ENCODE measurements at regions not wholly inside any gene's neighbourhood (a gene's known extent, or its start where the extent isn't known, plus 50 kb on each side); places are given as distances from the start of the nearest gene placed in this dataset.

- H3K4me3 ChIP-seq (ENCODE audit: low read length in 2 of 2), result no peak overlapping the region
- no peak overlapping the region for H3K27ac ChIP-seq (ENCODE audit: low read length)
- H3K36me3 ChIP-seq (ENCODE audit: control insufficient read depth in 2 of 2, insufficient read depth in 2 of 2, low read length in 2 of 2), result no peaks in the 10 kb centered on the region
- no peak overlapping the region for H3K9ac ChIP-seq (ENCODE audit: low read length in 2 of 2)
- H3K9me3 ChIP-seq (ENCODE audit: control insufficient read depth in 2 of 2, low read length in 2 of 2), result no peaks in the 10 kb centered on the region
- no peaks in the 10 kb centered on the region for H3K4me1 ChIP-seq (ENCODE audit: control insufficient read depth, insufficient read depth, low read length)
- no peaks in the 10 kb centered on the region for H3K27me3 ChIP-seq (ENCODE audit: control insufficient read depth in 1 of 2, insufficient read depth in 2 of 2, low read length in 2 of 2)
Measured at GRCh38 chr18:76660571-76661192, 161.7 kb upstream of the ZNF236 start.

- H3K27me3 ChIP-seq (ENCODE audit: control insufficient read depth in 1 of 2, insufficient read depth in 2 of 2, low read length in 2 of 2), result peaks cover 8 to 12% of the 10 kb centered on the region in 2 donors
- H3K9me3 ChIP-seq (ENCODE audit: control insufficient read depth in 2 of 2, low read length in 2 of 2), result no peaks in the 10 kb centered on the region
- H3K9ac ChIP-seq (ENCODE audit: low read length in 2 of 2), result no peak overlapping the region
- H3K36me3 ChIP-seq (ENCODE audit: control insufficient read depth in 2 of 2, insufficient read depth in 2 of 2, low read length in 2 of 2), result no peaks in the 10 kb centered on the region
- H3K27ac ChIP-seq (ENCODE audit: low read length), result no peak overlapping the region
- no peaks in the 10 kb centered on the region for H3K4me1 ChIP-seq (ENCODE audit: control insufficient read depth, insufficient read depth, low read length)
- no peak overlapping the region for H3K4me3 ChIP-seq (ENCODE audit: low read length in 2 of 2)
Measured at GRCh38 chr18:76658627-76659026, 163.6 kb upstream of the ZNF516 start.

- Histone ChIP-seq H3K4me3 (ENCODE audit: low read length in 2 of 2) (no peak overlapping the region), H3K4me1 (ENCODE audit: control insufficient read depth, insufficient read depth, low read length) (no peaks in the 10 kb centered on the region), H3K9ac (ENCODE audit: low read length in 2 of 2) (no peak overlapping the region), H3K9me3 (ENCODE audit: control insufficient read depth in 2 of 2, low read length in 2 of 2) (no peaks in the 10 kb centered on the region), H3K27me3 (ENCODE audit: control insufficient read depth in 1 of 2, insufficient read depth in 2 of 2, low read length in 2 of 2) (peaks cover 8 to 12% of the 10 kb centered on the region in 2 donors), H3K36me3 (ENCODE audit: control insufficient read depth in 2 of 2, insufficient read depth in 2 of 2, low read length in 2 of 2) (no peaks in the 10 kb centered on the region), H3K27ac (ENCODE audit: low read length) (no peak overlapping the region)
Measured at GRCh38 chr18:76657911-76658470, 162.9 kb upstream of the ZNF516 start.

GRCh38 chr18:76656925-76657827 is 162.1 kb upstream of the ZNF516 start:
- Histone ChIP-seq H3K4me3 (ENCODE audit: low read length in 2 of 2) (no peak overlapping the region), H3K9ac (ENCODE audit: low read length in 2 of 2) (no peak overlapping the region), H3K27me3 (ENCODE audit: control insufficient read depth in 1 of 2, insufficient read depth in 2 of 2, low read length in 2 of 2) (peaks cover 8 to 12% of the 10 kb centered on the region in 2 donors), H3K4me1 (ENCODE audit: control insufficient read depth, insufficient read depth, low read length) (no peaks in the 10 kb centered on the region), H3K36me3 (ENCODE audit: control insufficient read depth in 2 of 2, insufficient read depth in 2 of 2, low read length in 2 of 2) (no peaks in the 10 kb centered on the region), H3K9me3 (ENCODE audit: control insufficient read depth in 2 of 2, low read length in 2 of 2) (no peaks in the 10 kb centered on the region), H3K27ac (ENCODE audit: low read length) (no peak overlapping the region)

- H3K4me3 ChIP-seq (ENCODE audit: low read length in 2 of 2), result no peak overlapping the region
- no peak overlapping the region for H3K9ac ChIP-seq (ENCODE audit: low read length in 2 of 2)
- H3K36me3 ChIP-seq (ENCODE audit: control insufficient read depth in 2 of 2, insufficient read depth in 2 of 2, low read length in 2 of 2), result no peaks in the 10 kb centered on the region
- peaks cover 8 to 12% of the 10 kb centered on the region in 2 donors for H3K27me3 ChIP-seq (ENCODE audit: control insufficient read depth in 1 of 2, insufficient read depth in 2 of 2, low read length in 2 of 2)
- H3K9me3 ChIP-seq (ENCODE audit: control insufficient read depth in 2 of 2, low read length in 2 of 2), result no peaks in the 10 kb centered on the region
- no peaks in the 10 kb centered on the region for H3K4me1 ChIP-seq (ENCODE audit: control insufficient read depth, insufficient read depth, low read length)
- H3K27ac ChIP-seq (ENCODE audit: low read length), result no peak overlapping the region
Measured at GRCh38 chr18:76654577-76654976, 159.5 kb upstream of the ZNF516 start.

DNA sequence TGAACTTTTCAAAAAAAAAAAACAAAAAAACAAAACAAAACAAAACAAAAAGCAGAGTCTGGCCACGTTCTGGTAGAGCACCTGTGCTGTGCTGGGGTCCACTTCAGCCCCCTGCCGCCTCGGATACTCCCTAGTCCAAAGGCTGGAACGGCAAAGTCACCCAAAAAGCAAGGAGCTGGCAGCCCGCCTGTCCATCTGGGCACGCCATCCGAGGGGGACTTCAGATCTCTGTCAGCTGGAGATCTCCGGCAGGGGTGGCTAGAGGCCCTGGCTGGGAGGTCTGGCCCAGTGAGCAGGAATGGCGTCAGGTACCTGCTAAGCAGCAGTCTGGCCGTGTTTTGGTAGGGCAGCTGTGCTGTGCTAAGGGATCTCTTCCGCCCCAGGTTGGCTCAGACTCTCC is 152.3 kb upstream of the ZNF516 start:
- no peaks in the 10 kb centered on the region for H3K9me3 ChIP-seq (ENCODE audit: control insufficient read depth in 2 of 2, low read length in 2 of 2)
- H3K9ac ChIP-seq (ENCODE audit: low read length in 2 of 2), result no peak overlapping the region
- H3K27ac ChIP-seq (ENCODE audit: low read length), result no peak overlapping the region
- H3K4me3 ChIP-seq (ENCODE audit: low read length in 2 of 2), result no peak overlapping the region
- peaks cover 0 to 3% of the 10 kb centered on the region in 2 donors for H3K27me3 ChIP-seq (ENCODE audit: control insufficient read depth in 1 of 2, insufficient read depth in 2 of 2, low read length in 2 of 2)
- H3K4me1 ChIP-seq (ENCODE audit: control insufficient read depth, insufficient read depth, low read length), result no peaks in the 10 kb centered on the region
- H3K36me3 ChIP-seq (ENCODE audit: control insufficient read depth in 2 of 2, insufficient read depth in 2 of 2, low read length in 2 of 2), result no peaks in the 10 kb centered on the region

- no peaks in the 10 kb centered on the region for H3K9me3 ChIP-seq (ENCODE audit: control insufficient read depth in 2 of 2, low read length in 2 of 2)
- no peaks in the 10 kb centered on the region for H3K36me3 ChIP-seq (ENCODE audit: control insufficient read depth in 2 of 2, insufficient read depth in 2 of 2, low read length in 2 of 2)
- H3K9ac ChIP-seq (ENCODE audit: low read length in 2 of 2), result no peak overlapping the region
- peaks cover 0 to 3% of the 10 kb centered on the region in 2 donors for H3K27me3 ChIP-seq (ENCODE audit: control insufficient read depth in 1 of 2, insufficient read depth in 2 of 2, low read length in 2 of 2)
- H3K4me3 ChIP-seq (ENCODE audit: low read length in 2 of 2), result no peak overlapping the region
- no peak overlapping the region for H3K27ac ChIP-seq (ENCODE audit: low read length)
- H3K4me1 ChIP-seq (ENCODE audit: control insufficient read depth, insufficient read depth, low read length), result no peaks in the 10 kb centered on the region
Measured at GRCh38 chr18:76644580-76644979, 149.5 kb upstream of the ZNF516 start.

GRCh38 chr18:76643996-76644395 is 149.0 kb upstream of the ZNF516 start:
- H3K9me3 ChIP-seq (ENCODE audit: control insufficient read depth in 2 of 2, low read length in 2 of 2), result no peaks in the 10 kb centered on the region
- no peak overlapping the region for H3K27ac ChIP-seq (ENCODE audit: low read length)
- H3K4me1 ChIP-seq (ENCODE audit: control insufficient read depth, insufficient read depth, low read length), result no peaks in the 10 kb centered on the region
- peaks cover 0 to 3% of the 10 kb centered on the region in 2 donors for H3K27me3 ChIP-seq (ENCODE audit: control insufficient read depth in 1 of 2, insufficient read depth in 2 of 2, low read length in 2 of 2)
- H3K4me3 ChIP-seq (ENCODE audit: low read length in 2 of 2), result no peak overlapping the region
- no peak overlapping the region for H3K9ac ChIP-seq (ENCODE audit: low read length in 2 of 2)
- no peaks in the 10 kb centered on the region for H3K36me3 ChIP-seq (ENCODE audit: control insufficient read depth in 2 of 2, insufficient read depth in 2 of 2, low read length in 2 of 2)

- H3K9me3 ChIP-seq (ENCODE audit: control insufficient read depth in 2 of 2, low read length in 2 of 2), result no peaks in the 10 kb centered on the region
- H3K27me3 ChIP-seq (ENCODE audit: control insufficient read depth in 1 of 2, insufficient read depth in 2 of 2, low read length in 2 of 2), result peaks cover 0 to 3% of the 10 kb centered on the region in 2 donors
- H3K4me1 ChIP-seq (ENCODE audit: control insufficient read depth, insufficient read depth, low read length), result no peaks in the 10 kb centered on the region
- H3K36me3 ChIP-seq (ENCODE audit: control insufficient read depth in 2 of 2, insufficient read depth in 2 of 2, low read length in 2 of 2), result no peaks in the 10 kb centered on the region
- H3K27ac ChIP-seq (ENCODE audit: low read length), result no peak overlapping the region
- no peak overlapping the region for H3K9ac ChIP-seq (ENCODE audit: low read length in 2 of 2)
- H3K4me3 ChIP-seq (ENCODE audit: low read length in 2 of 2), result no peak overlapping the region
Measured at GRCh38 chr18:76643199-76643598, 148.2 kb upstream of the ZNF516 start.

DNA sequence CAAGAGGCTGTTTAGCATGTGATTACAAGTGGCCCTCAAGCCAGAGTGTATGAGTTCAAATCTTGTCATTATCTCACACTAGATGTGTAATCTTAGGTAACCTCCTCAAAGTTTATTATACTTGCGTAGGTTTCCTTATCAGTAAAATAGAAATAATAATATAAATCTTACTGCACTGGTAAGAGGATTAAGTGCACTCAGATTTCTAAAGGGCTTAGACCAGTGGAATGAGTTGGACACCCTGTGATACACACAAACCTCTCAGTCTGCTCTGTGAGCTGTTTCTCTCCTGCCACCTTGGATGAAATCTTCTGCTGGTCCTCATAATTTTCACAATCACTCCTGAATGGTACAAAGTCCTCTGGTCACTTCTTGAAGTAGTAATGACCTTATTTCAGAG is 145.4 kb upstream of the ZNF516 start:
- Histone ChIP-seq H3K4me1 (ENCODE audit: control insufficient read depth, insufficient read depth, low read length) (no peaks in the 10 kb centered on the region), H3K4me3 (ENCODE audit: low read length in 2 of 2) (no peak overlapping the region), H3K27me3 (ENCODE audit: control insufficient read depth in 1 of 2, insufficient read depth in 2 of 2, low read length in 2 of 2) (no peaks in the 10 kb centered on the region), H3K9ac (ENCODE audit: low read length in 2 of 2) (no peak overlapping the region), H3K36me3 (ENCODE audit: control insufficient read depth in 2 of 2, insufficient read depth in 2 of 2, low read length in 2 of 2) (no peaks in the 10 kb centered on the region), H3K9me3 (ENCODE audit: control insufficient read depth in 2 of 2, low read length in 2 of 2) (no peaks in the 10 kb centered on the region), H3K27ac (ENCODE audit: low read length) (no peak overlapping the region)
